Activated CD4-positive, alpha-beta T cell treated with anti-CD3 and anti-CD28 coated beads, Interleukin-2, Interleukin-4, amounts not matched to agents 100 ng/mL and 50 ng/mL, durations not matched to agents 16 hours and 8 hours (primary cell): ENCODE measurements at regions not wholly inside any gene's neighbourhood (a gene's known extent, or its start where the extent isn't known, plus 50 kb on each side); places are given as distances from the start of the nearest gene placed in this dataset.
"Not testable (repeated sequence)": the region's sequence is repeated elsewhere in the genome, so short reads cannot be mapped to it uniquely, and the experiment has no call there.

Experiments used
- DNase-seq: peaks from one replicate; pipeline ENCODE4 v3.0.0-alpha.2; 2020; ENCODE audit warnings: low spot score

- no peak for DNase-seq
These were observed 1060.4 kb downstream of the ZPLD1 start for GRCh38 chr3:103495186-103495585.

- no peak for DNase-seq
These were observed 1064.5 kb downstream of the ZPLD1 start for GRCh38 chr3:103499132-103499900.

GRCh38 chr3:103499967-103500366, 1065.2 kb downstream of the ZPLD1 start:
- DNase-seq: no peak

GRCh38 chr3:103510760-103511159, 1075.9 kb downstream of the ZPLD1 start:
- no peak for DNase-seq

- DNase-seq: no peak
These were observed 1077.1 kb downstream of the ZPLD1 start for GRCh38 chr3:103511891-103512290.

- DNase-seq: no peak
These were observed 1077.8 kb downstream of the ZPLD1 start for GRCh38 chr3:103512595-103512994.

- DNase-seq: no peak
These were observed 1078.2 kb downstream of the ZPLD1 start for GRCh38 chr3:103513003-103513402.

GRCh38 chr3:103515116-103515515, 1080.3 kb downstream of the ZPLD1 start:
- no peak for DNase-seq

GRCh38 chr3:103516950-103517349, 1082.1 kb downstream of the ZPLD1 start:
- no peak for DNase-seq

- not testable (repeated sequence) for DNase-seq
These were observed 1096.5 kb downstream of the ZPLD1 start for GRCh38 chr3:103531327-103531726.

GRCh38 chr3:103532986-103533385, 1098.2 kb downstream of the ZPLD1 start:
- DNase-seq: no peak

GRCh38 chr3:103554451-103554850, 1119.6 kb downstream of the ZPLD1 start:
- DNase-seq: no peak

- not testable (repeated sequence) for DNase-seq
These were observed 1129.3 kb downstream of the ZPLD1 start for GRCh38 chr3:103564116-103564515.

GRCh38 chr3:103585809-103586208, 1151.0 kb downstream of the ZPLD1 start:
- no peak for DNase-seq

- no peak for DNase-seq
These were observed 1155.0 kb downstream of the ZPLD1 start for GRCh38 chr3:103589770-103590169.

GRCh38 chr3:103600844-103601243, 1166.0 kb downstream of the ZPLD1 start:
- no peak for DNase-seq

GRCh38 chr3:103601666-103602065, 1166.9 kb downstream of the ZPLD1 start:
- DNase-seq: no peak

GRCh38 chr3:103609472-103609871, 1174.7 kb downstream of the ZPLD1 start:
- DNase-seq: no peak

- DNase-seq: no peak
These were observed 1178.8 kb downstream of the ZPLD1 start for GRCh38 chr3:103613397-103614156.

GRCh38 chr3:103614719-103615118, 1179.9 kb downstream of the ZPLD1 start:
- no peak for DNase-seq

- no peak for DNase-seq
These were observed 1183.1 kb downstream of the ZPLD1 start for GRCh38 chr3:103617961-103618360.

- DNase-seq: no peak
These were observed 1189.5 kb downstream of the ZPLD1 start for GRCh38 chr3:103624271-103624670.

GRCh38 chr3:103629391-103629790, 1194.6 kb downstream of the ZPLD1 start:
- no peak for DNase-seq
